ENCODE measurements at regions not wholly inside any gene's neighbourhood (a gene's known extent, or its start where the extent isn't known, plus 50 kb on each side); places are given as distances from the start of the nearest gene placed in this dataset.

DNA sequence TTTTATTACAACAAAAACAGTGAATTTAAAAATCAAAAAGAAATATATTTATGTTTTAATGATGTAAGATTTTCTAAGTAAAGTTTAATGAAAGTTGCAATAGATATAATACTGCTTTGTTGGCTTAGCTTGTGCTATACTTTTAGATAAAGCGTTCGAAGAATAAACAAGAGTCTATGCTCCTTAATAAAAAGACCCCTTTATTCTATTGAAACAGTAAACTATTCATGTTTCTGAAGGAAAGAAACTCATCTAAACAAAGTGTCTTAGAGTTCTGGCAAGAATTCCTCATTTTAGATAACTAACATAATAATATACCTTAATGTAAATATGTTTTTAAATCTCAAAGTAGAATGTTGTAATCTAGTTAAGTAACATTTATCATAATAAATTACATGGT lies 179.0 kb downstream of the RASSF9 start:
- H2AFZ ChIP-seq (ENCODE audit: low read length) = no peak overlapping the region

DNA sequence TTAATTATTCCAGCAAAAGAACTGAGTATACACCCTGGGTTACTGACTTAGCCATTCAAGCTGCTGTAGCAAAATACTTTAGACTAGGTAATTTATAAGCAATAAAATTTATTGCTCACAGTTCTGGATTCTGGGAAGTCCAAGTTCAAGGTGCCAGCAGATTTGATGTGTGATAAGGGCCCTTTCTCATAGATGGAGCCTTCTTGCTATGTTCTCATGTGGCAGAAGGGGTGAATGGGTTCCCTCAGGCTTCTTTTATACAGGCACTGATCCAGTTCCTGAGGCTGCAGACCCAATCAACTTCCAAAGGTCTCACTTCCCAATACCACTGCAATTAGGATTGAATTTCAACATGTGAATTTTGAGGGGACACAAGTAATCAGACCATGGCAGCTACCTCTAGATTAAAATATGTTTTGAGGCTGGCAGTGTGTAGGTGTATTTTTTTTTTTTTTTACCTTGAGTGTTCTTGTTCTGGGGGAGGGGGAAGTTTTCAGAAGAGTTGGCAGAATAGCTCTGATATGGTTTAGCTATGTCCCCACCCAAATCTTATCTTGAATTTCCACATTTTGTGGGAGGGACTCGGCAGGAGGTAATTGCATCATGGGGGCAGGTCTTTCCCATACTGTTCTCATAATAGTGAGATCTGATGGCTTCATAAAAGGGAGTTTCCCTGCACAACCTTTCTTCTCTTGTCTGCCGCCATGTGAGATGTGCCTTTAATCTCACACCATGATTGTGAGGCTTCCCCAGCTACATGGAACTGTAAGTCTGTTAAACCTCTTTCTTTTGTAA lies 178.2 kb downstream of the RASSF9 start:
- no peak overlapping the region for H3K9ac ChIP-seq (ENCODE audit: low read length)
- no peaks in the 10 kb centered on the region for H3F3A ChIP-seq (ENCODE audit: insufficient read depth, low read length)
- H3K4me1 ChIP-seq (ENCODE audit: insufficient read depth, low read length, severe bottlenecking) = no peaks in the 10 kb centered on the region
- H4K20me1 ChIP-seq (ENCODE audit: insufficient read depth, low read length) = no peaks in the 10 kb centered on the region
- TF ChIP-seq EZH2 (IDR thresholded peaks at IDR 0.05; ENCODE audit: borderline replicate concordance, low read length) = no peak
- TF ChIP-seq, protein P1, sequence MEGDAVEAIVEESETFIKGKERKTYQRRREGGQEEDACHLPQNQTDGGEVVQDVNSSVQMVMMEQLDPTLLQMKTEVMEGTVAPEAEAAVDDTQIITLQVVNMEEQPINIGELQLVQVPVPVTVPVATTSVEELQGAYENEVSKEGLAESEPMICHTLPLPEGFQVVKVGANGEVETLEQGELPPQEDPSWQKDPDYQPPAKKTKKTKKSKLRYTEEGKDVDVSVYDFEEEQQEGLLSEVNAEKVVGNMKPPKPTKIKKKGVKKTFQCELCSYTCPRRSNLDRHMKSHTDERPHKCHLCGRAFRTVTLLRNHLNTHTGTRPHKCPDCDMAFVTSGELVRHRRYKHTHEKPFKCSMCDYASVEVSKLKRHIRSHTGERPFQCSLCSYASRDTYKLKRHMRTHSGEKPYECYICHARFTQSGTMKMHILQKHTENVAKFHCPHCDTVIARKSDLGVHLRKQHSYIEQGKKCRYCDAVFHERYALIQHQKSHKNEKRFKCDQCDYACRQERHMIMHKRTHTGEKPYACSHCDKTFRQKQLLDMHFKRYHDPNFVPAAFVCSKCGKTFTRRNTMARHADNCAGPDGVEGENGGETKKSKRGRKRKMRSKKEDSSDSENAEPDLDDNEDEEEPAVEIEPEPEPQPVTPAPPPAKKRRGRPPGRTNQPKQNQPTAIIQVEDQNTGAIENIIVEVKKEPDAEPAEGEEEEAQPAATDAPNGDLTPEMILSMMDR (IDR thresholded peaks at IDR 0.05; ENCODE audit: low read length) = no peak
- no peak overlapping the region for H3K4me3 ChIP-seq (ENCODE audit: low read depth, low read length, poor library complexity, severe bottlenecking)
- H3K27ac ChIP-seq (ENCODE audit: low read depth, low read length, poor library complexity, severe bottlenecking) = no peak overlapping the region
- H3K36me3 ChIP-seq (ENCODE audit: insufficient read depth, low read length) = no peaks in the 10 kb centered on the region
- H3K27me3 ChIP-seq (ENCODE audit: insufficient read depth, low read length) = no peaks in the 10 kb centered on the region
- no peaks in the 10 kb centered on the region for H3K9me2 ChIP-seq (ENCODE audit: low read depth, low read length)
- H2AFZ ChIP-seq (ENCODE audit: low read length) = no peak overlapping the region
- no peaks in the 10 kb centered on the region for H3K9me3 ChIP-seq (ENCODE audit: low read length)
- H3K4me2 ChIP-seq (ENCODE audit: low read length) = no peak overlapping the region
- H3K79me2 ChIP-seq (ENCODE audit: insufficient read depth, low read length) = no peaks in the 10 kb centered on the region

More for the DNA sequence above, 179.0 kb downstream of the RASSF9 start:
- H3K4me2 ChIP-seq (ENCODE audit: low read length) = no peak overlapping the region
- no peaks in the 10 kb centered on the region for H3K9me3 ChIP-seq (ENCODE audit: low read length)
- no peak for TF ChIP-seq EZH2 (IDR thresholded peaks at IDR 0.05; ENCODE audit: borderline replicate concordance, low read length)
- TF ChIP-seq, protein P1 (IDR thresholded peaks at IDR 0.05; ENCODE audit: low read length) = no peak
- H3K4me3 ChIP-seq (ENCODE audit: low read depth, low read length, poor library complexity, severe bottlenecking) = no peak overlapping the region
- no peaks in the 10 kb centered on the region for H4K20me1 ChIP-seq (ENCODE audit: insufficient read depth, low read length)
- H3F3A ChIP-seq (ENCODE audit: insufficient read depth, low read length) = no peaks in the 10 kb centered on the region
- H3K27ac ChIP-seq (ENCODE audit: low read depth, low read length, poor library complexity, severe bottlenecking) = no peak overlapping the region
- no peaks in the 10 kb centered on the region for H3K27me3 ChIP-seq (ENCODE audit: insufficient read depth, low read length)
- no peaks in the 10 kb centered on the region for H3K79me2 ChIP-seq (ENCODE audit: insufficient read depth, low read length)
- no peaks in the 10 kb centered on the region for H3K9me2 ChIP-seq (ENCODE audit: low read depth, low read length)
- no peak overlapping the region for H3K9ac ChIP-seq (ENCODE audit: low read length)
- H3K36me3 ChIP-seq (ENCODE audit: insufficient read depth, low read length) = no peaks in the 10 kb centered on the region
- H3K4me1 ChIP-seq (ENCODE audit: insufficient read depth, low read length, severe bottlenecking) = no peaks in the 10 kb centered on the region

DNA sequence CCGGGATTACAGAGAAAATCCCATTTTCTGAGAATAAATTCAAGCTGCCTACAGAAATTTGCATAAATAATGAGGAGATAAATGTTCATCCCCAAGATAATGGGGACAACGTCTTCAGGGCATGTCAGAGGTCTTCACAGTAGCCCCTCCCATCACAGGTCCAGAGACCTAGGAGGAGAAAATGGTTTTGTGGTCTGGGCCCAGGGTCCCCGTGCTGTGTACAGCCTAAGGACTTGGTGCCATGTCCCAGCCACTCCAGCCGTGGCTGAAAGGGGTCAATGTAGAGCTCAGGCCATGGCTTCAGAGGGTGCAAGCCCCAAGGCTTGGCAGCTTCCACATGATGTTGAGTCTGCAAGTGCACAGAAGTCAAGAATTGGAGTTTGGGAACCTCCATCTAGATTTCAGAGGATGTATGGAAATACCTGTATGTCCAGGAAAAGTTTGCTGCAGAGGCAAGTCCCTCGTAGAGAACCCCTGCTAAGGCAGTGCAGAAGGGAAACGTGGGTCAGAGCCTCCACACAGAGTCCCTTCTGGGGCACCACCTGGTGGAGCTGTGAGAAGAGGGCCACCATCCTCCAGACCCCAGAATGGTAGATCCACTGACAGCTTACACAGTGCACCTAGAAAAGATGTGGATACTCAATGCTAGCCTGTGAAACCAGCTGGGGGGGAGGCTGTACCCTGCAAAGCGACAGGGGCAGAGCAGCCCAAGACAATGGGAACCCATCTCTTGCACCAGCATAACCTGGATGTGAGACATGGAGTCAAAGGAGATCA lies 176.3 kb downstream of the RASSF9 start:
- Histone ChIP-seq H3K9ac (ENCODE audit: low read length) (no peak overlapping the region), H3K79me2 (ENCODE audit: insufficient read depth, low read length) (no peaks in the 10 kb centered on the region), H4K20me1 (ENCODE audit: insufficient read depth, low read length) (no peaks in the 10 kb centered on the region), H3K9me2 (ENCODE audit: low read depth, low read length) (no peaks in the 10 kb centered on the region), H2AFZ (ENCODE audit: low read length) (no peak overlapping the region), H3K4me2 (ENCODE audit: low read length) (no peak overlapping the region), H3K4me1 (ENCODE audit: insufficient read depth, low read length, severe bottlenecking) (no peaks in the 10 kb centered on the region), H3K27me3 (ENCODE audit: insufficient read depth, low read length) (no peaks in the 10 kb centered on the region), H3K27ac (ENCODE audit: low read depth, low read length, poor library complexity, severe bottlenecking) (no peak overlapping the region), H3K4me3 (ENCODE audit: low read depth, low read length, poor library complexity, severe bottlenecking) (no peak overlapping the region), H3F3A (ENCODE audit: insufficient read depth, low read length) (no peaks in the 10 kb centered on the region), H3K36me3 (ENCODE audit: insufficient read depth, low read length) (no peaks in the 10 kb centered on the region), H3K9me3 (ENCODE audit: low read length) (no peaks in the 10 kb centered on the region)
- TF ChIP-seq, protein P1 (IDR thresholded peaks at IDR 0.05; ENCODE audit: low read length) = no peak
- no peak for TF ChIP-seq EZH2 (IDR thresholded peaks at IDR 0.05; ENCODE audit: borderline replicate concordance, low read length)
